ENCODE measurements at regions not wholly inside any gene's neighbourhood (a gene's known extent, or its start where the extent isn't known, plus 50 kb on each side); places are given as distances from the start of the nearest gene placed in this dataset.
"Not testable (repeated sequence)": the region's sequence is repeated elsewhere in the genome, so short reads cannot be mapped to it uniquely, and the experiment has no call there.

DNA sequence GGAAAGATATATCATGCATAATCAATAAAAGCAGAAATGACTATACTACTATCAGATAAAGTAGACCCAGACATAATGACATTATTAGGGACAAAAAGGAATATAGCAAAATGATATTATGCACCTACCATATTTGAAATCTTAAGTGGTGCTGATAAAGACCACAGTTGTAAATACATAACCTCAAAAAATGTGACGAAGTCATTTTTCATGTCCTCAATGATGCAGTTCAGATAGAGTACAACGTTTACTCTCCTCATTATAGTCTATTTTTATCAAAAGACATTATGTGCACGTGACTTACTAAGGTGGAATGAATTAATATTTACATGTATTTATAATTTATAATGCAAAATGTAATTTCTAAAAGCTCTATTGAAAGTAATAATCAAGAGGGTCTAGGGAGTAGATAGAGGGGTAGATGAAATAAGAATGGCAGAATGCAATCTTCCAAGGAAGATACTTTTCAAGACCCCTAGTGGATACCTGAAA lies 61.7 kb upstream of the TNFSF4 start:
- H3K36me3 ChIP-seq, result no peaks in the 10 kb centered on the region
- no peak for DNase-seq
- H3K27ac ChIP-seq (replicated peaks), result no peak overlapping the region
- H3K9me3 ChIP-seq (replicated peaks), result no peaks in the 10 kb centered on the region
- intact Hi-C loops (cut with micrococcal nuclease), result no loop called here
- no peaks in the 10 kb centered on the region for H3K4me1 ChIP-seq
- H3K27me3 ChIP-seq (ENCODE audit: low read depth), result no peaks in the 10 kb centered on the region
- TF ChIP-seq, protein P1, sequence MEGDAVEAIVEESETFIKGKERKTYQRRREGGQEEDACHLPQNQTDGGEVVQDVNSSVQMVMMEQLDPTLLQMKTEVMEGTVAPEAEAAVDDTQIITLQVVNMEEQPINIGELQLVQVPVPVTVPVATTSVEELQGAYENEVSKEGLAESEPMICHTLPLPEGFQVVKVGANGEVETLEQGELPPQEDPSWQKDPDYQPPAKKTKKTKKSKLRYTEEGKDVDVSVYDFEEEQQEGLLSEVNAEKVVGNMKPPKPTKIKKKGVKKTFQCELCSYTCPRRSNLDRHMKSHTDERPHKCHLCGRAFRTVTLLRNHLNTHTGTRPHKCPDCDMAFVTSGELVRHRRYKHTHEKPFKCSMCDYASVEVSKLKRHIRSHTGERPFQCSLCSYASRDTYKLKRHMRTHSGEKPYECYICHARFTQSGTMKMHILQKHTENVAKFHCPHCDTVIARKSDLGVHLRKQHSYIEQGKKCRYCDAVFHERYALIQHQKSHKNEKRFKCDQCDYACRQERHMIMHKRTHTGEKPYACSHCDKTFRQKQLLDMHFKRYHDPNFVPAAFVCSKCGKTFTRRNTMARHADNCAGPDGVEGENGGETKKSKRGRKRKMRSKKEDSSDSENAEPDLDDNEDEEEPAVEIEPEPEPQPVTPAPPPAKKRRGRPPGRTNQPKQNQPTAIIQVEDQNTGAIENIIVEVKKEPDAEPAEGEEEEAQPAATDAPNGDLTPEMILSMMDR (IDR thresholded peaks at IDR 0.05; ENCODE audit: borderline replicate concordance), result no peak
- H3K4me3 ChIP-seq, result no peak overlapping the region

DNA sequence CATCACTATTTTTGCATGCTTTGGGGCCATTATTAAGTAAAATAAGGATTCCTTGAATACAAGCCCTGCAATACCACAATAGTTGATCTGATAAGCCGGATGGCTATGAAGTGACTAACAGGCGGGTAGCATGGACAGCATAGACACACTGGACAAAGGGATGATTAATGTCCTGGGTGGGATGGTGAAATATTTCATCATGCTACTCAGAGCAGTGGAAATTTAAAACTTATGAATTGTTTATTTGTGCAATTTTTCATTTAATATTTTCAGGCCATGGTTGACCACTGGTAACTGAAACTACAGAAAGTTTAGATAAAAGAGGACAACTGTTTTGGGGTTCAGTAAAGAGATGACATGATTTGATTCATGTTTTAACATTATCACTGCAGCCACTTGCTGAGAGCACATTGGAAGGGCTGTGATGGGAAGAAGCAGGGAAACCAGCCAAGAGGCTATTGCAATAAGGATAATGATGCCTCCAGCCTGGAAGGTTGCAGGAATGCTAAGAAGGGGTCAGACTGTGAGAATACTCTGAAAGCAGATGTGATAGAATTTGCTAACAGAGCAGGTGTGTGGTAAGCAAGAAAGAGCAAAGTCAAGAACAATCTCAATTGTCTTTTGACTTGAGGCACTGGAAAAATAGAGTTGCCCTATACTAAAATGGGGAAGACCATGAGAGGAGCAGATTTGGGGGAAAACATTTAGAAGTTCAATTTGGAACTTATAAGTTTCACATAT lies 62.5 kb upstream of the TNFSF4 start:
- intact Hi-C loops (cut with micrococcal nuclease), result no loop called here
- H3K4me1 ChIP-seq, result no peaks in the 10 kb centered on the region
- TF ChIP-seq, protein P1 (IDR thresholded peaks at IDR 0.05; ENCODE audit: borderline replicate concordance), result no peak

DNA sequence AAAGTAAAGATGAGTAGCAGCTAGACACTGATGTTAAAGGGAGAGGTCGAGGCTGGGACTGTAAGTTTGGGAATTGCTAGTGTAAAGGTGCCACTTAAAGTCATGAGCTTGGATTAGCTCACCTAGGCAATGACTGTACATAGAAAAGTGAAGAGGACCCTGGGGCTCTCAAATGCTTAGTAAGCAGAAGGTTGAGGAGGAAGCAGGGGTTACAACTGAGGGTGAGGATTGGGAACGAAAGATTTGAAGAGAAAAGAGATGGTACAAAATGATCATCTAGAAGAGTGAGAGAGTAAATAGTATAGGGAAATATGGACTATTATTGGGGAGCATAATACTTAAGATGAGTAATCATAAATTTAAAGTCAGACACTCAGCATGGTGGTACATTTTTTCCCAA lies 63.1 kb upstream of the TNFSF4 start:
- Histone ChIP-seq H3K9me3 (replicated peaks) (no peaks in the 10 kb centered on the region), H3K36me3 (no peaks in the 10 kb centered on the region), H3K27ac (replicated peaks) (no peak overlapping the region), H3K27me3 (ENCODE audit: low read depth) (no peaks in the 10 kb centered on the region), H3K4me1 (no peaks in the 10 kb centered on the region), H3K4me3 (no peak overlapping the region)
- intact Hi-C loops (cut with micrococcal nuclease), result no loop called here
- no peak for DNase-seq
- TF ChIP-seq, protein P1 (IDR thresholded peaks at IDR 0.05; ENCODE audit: borderline replicate concordance), result no peak

More for the DNA sequence above, 62.5 kb upstream of the TNFSF4 start:
- Histone ChIP-seq H3K27ac (replicated peaks) (no peak overlapping the region), H3K9me3 (replicated peaks) (no peaks in the 10 kb centered on the region), H3K4me3 (no peak overlapping the region), H3K36me3 (no peaks in the 10 kb centered on the region), H3K27me3 (ENCODE audit: low read depth) (no peaks in the 10 kb centered on the region)
- DNase-seq, result no peak

DNA sequence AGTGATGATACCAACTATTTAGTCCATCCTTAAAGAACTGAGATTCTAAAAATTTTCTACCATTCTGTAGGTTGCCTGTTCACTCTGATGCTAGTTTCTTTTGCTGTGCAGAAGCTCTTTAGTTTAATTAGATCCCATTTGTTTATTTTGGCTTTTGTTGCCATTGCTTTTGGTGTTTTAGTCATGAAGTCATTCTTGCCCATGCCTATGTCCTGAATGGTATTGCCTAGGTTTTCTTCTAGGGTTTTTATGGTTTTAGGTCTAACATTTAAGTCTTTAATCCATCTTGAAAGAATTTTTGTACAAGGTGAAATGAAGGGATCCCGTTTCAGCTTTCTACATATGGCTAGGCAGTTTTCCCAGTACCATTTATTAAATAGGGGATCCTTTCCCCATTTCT lies 63.9 kb upstream of the TNFSF4 start:
- H3K36me3 ChIP-seq; intact Hi-C loops (cut with micrococcal nuclease); DNase-seq; H3K9me3 ChIP-seq (replicated peaks); H3K4me1 ChIP-seq; H3K27me3 ChIP-seq (ENCODE audit: low read depth); H3K4me3 ChIP-seq; H3K27ac ChIP-seq (replicated peaks): not testable (repeated sequence)

DNA sequence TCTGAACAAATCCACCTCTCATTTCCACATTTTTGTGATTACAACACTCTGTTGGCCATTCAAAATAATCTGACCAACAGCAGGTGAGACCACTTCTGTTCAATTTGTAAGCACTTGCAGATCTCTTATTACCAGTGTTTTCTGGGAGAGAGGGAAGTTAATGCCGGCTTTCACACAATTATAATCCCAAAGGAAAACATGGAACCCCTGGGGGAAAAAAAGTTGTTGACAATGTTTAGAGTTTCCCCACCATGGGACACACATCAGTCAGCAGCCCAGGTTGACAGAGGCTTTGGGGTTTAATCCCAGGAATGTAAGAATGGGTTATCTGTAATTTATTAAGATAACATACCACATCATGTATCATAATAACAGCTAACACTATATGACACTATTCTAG lies 68.4 kb upstream of the TNFSF4 start:
- DNase-seq, result no peak
- no peaks in the 10 kb centered on the region for H3K36me3 ChIP-seq
- TF ChIP-seq, protein P1 (IDR thresholded peaks at IDR 0.05; ENCODE audit: borderline replicate concordance), result no peak
- H3K27me3 ChIP-seq (ENCODE audit: low read depth), result no peaks in the 10 kb centered on the region
- no peaks in the 10 kb centered on the region for H3K4me1 ChIP-seq
- H3K4me3 ChIP-seq, result no peak overlapping the region
- intact Hi-C loops (cut with micrococcal nuclease), result no loop called here
- H3K9me3 ChIP-seq (replicated peaks), result no peaks in the 10 kb centered on the region
- no peak overlapping the region for H3K27ac ChIP-seq (replicated peaks)

Data from left ventricle myocardium inferior (tissue), 1 donor.